Skeletal muscle tissue (tissue), 3 donors: ENCODE measurements at regions not wholly inside any gene's neighbourhood (a gene's known extent, or its start where the extent isn't known, plus 50 kb on each side); places are given as distances from the start of the nearest gene placed in this dataset.
"Not testable (repeated sequence)": the region's sequence is repeated elsewhere in the genome, so short reads cannot be mapped to it uniquely, and the experiment has no call there.

Experiments
- H3K27ac ChIP-seq: one replicate; pipeline ENCODE4 v1.7.0; 2013; ENCODE audit warnings: mild to moderate bottlenecking, low read depth, low read length, inconsistent platforms
- H3K27me3 ChIP-seq, 3 donors: one replicate each; pipeline ENCODE4 v1.7.0; 2013; ENCODE audit warnings: low read length in 3 of 3; ENCODE audit not compliant: control insufficient read depth in 3 of 3, insufficient read depth in 3 of 3
- H3K36me3 ChIP-seq, 3 donors: one replicate each; pipeline ENCODE4 v1.7.0; 2013; ENCODE audit warnings: low read length in 3 of 3; ENCODE audit not compliant: control insufficient read depth in 3 of 3, insufficient read depth in 3 of 3
- H3K4me1 ChIP-seq, 3 donors: one replicate each; pipeline ENCODE4 v1.7.0; 2013; ENCODE audit warnings: low read length in 3 of 3, mild to moderate bottlenecking in 3 of 3; ENCODE audit not compliant: control insufficient read depth in 3 of 3, insufficient read depth in 3 of 3
- H3K4me3 ChIP-seq, 3 donors: one replicate each; pipeline ENCODE4 v1.7.0; 2013; ENCODE audit warnings: low read length in 3 of 3
- H3K9ac ChIP-seq, 3 donors: one replicate each; pipeline ENCODE4 v1.7.0; 2013; ENCODE audit warnings: low read length in 3 of 3, mild to moderate bottlenecking in 3 of 3, moderate library complexity in 2 of 3, low read depth in 1 of 3
- H3K9me3 ChIP-seq, 3 donors: one replicate each; pipeline ENCODE4 v1.7.0; 2013; ENCODE audit warnings: low read length in 3 of 3; ENCODE audit not compliant: control insufficient read depth in 3 of 3
- donor health status: Osteomylitis.

DNA sequence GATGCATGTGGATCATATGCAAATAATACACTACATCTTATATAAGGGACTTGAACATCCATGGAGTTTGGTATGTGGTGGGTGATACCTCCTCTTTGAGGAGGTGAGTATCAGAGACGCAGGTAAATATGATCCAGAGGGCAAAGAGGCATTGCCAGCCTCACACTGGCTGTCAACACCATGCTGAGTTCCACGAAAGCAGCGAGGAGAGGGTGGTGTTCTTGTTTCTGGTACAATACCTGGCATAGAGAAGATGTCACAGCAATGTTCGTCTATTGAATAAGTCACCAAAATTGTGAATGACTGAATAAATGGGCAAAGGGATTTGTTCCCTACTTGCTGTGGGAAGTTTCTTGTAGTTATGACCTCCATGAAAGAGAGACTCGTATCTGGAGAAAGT is 182.2 kb downstream of the SNRPN start:
- Histone ChIP-seq H3K4me3 (no peak overlapping the region), H3K9ac (no peak overlapping the region), H3K9me3 (peaks cover 0 to 2% (median 0%) of the 10 kb centered on the region in 3 donors), H3K27me3 (no peaks in the 10 kb centered on the region), H3K4me1 (no peaks in the 10 kb centered on the region), H3K27ac (no peak overlapping the region), H3K36me3 (no peaks in the 10 kb centered on the region)

DNA sequence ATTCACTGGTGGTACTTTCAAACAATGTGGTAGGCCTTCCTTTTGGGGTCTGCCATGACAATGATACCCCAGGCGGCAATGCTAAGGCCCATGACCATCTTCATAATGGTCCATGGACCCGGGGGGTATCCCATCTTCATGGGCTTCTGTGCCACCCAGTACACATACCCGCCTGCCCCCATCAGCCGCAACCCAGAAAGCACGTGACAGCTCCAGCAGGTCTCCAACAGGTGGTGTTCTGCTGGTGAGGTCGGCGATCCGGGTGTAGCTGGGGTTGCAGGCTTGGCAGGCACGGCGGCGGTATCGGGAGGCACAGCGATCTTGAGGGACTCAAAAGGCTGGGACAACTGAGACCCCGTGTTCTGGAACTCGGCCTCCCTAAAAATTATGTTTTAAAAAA is 214.5 kb downstream of the SNRPN start:
- H3K9me3 ChIP-seq: peaks cover 0 to 11% (median 11%) of the 10 kb centered on the region in 3 donors
- peaks cover 0 to 4% (median 0%) of the 10 kb centered on the region in 3 donors for H3K36me3 ChIP-seq
- H3K4me1 ChIP-seq: no peaks in the 10 kb centered on the region
- H3K4me3 ChIP-seq: no peak overlapping the region
- H3K9ac ChIP-seq: no peak overlapping the region
- H3K27me3 ChIP-seq: no peaks in the 10 kb centered on the region
- H3K27ac ChIP-seq: no peak overlapping the region

DNA sequence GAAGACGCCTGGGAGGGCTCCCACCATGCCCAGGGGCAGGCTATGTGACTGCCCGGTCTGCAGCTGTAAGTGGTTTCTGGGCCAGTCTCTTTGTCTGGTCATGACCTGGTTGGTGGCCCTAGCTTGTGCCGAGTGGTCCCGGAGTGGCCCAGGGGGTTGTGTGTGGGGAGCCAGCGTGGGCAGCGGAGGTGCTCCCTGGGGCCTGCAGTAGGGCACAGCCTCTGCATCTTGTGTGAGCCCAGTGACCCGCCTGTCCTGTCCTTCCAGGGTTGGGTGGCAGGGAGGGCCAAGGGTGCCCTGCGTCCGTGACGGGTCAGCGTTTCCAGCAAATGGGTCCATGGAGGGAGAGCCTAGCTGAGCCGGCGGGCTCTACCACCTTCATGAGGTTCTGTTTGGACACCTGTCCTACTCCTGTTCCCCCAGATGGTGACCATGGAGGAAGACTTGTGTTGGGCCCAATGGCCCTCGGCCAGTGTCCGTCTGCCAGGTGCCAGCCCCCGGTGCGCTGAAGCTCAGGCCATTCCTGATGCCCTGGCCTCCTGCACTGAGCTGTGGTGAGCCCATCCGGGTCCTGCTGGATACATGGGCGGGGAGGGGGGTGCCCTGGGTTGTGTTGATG is 215.4 kb downstream of the SNRPN start:
- H3K36me3 ChIP-seq: peaks cover 0 to 4% (median 0%) of the 10 kb centered on the region in 3 donors
- no peak overlapping the region for H3K4me3 ChIP-seq
- H3K27me3 ChIP-seq: no peaks in the 10 kb centered on the region
- no peak overlapping the region for H3K27ac ChIP-seq
- H3K4me1 ChIP-seq: no peaks in the 10 kb centered on the region
- peaks cover 0 to 14% (median 11%) of the 10 kb centered on the region in 3 donors for H3K9me3 ChIP-seq
- H3K9ac ChIP-seq: no peak overlapping the region

DNA sequence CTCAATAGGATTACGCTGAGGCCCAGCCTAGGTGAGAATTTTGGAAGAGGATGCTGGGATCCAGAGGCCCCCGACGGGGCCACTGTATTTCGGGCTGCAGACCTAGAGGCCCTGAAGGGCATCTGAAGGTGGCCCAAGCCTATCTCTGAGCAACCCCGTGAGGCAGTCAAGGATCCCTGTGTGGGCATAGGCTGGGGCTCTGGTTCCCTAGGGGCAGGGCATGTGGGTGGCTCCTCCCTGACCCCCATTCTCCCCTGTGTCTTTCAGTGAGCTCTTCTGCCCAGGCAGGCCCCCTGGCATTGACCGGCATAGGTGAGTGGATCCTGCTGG is 216.0 kb downstream of the SNRPN start:
- Histone ChIP-seq H3K27ac (no peak overlapping the region), H3K27me3 (no peaks in the 10 kb centered on the region), H3K9ac (no peak overlapping the region), H3K4me3 (no peak overlapping the region), H3K4me1 (no peaks in the 10 kb centered on the region), H3K36me3 (peaks cover 0 to 4% (median 0%) of the 10 kb centered on the region in 3 donors), H3K9me3 (peaks cover 0 to 14% (median 14%) of the 10 kb centered on the region in 3 donors)

DNA sequence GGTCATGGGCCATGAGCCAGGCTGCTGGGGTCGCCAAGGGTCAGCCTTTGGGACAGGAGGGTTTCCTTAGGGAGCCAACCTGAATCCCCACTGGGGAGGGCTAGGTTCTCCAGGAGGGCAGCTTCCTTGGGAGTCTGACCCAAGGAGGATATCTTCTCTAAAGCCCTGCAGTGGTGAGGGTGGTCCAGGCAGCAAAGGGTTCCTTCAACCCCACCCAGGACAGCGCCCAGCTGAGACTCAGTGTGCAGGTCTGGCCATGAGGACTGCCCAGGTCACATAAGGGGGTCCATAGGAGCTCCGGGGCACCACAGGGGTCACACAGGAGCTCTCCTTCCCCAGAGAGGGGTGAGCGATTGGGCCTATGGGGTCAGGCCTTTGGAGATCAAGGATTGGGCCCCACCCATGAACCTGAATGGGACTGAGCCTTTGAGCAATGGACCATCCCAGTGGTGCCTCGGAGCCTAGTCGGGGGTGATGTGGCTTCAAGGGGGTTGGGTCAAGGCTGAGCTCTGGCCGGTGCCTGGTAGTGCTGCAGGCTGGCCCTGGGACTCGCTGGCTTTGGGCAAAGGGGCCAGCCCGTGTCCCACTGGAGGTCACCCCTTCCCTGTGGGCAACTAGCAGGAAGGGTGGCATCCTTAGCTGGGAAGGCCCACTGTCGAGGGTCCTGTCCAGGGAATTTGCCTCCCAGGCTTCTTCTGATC is 216.5 kb downstream of the SNRPN start:
- Histone ChIP-seq H3K9me3 (peaks cover 0 to 16% (median 14%) of the 10 kb centered on the region in 3 donors), H3K27ac (no peak overlapping the region)

DNA sequence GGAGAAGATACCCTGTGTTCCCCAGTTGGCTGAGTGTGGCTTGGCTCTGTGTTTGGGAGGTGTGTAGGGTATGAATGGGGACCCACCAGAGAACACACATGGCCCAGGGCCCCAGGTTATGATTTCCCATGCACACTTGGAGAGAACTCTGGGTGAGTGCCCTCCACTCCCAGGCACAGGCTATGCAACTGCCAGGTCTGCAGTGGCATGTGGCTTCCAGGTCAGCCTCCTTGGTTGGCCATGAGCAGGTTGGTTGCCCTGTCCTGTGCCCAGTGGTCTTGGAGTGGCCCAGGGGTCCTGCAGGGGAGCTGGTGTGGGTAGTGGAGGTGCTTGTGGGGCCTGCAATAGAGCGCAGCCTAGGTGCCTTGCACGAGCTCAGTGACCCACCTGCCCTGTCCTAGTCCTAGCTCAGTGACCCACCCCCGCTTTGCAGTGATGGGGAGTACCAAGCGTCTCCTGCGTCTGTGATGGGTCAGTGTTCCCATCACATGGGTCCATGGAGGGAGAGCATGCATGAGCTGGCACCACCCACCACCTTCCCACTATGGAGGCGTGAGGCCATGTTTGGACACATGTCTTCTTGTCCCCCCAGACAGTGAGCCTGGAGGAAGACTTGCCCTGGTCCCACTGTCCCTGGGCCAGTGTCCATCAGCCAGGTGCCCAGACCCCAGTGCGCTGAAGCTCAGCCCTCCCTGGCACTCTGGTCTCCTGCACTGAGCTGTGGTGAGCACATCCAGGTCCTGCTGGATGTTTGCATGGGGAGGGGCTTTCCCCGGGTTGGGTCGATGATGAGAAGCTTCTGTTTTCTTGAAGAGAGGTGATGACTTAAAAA is 217.3 kb downstream of the SNRPN start:
- no peak overlapping the region for H3K27ac ChIP-seq
- peaks cover 0 to 19% (median 14%) of the 10 kb centered on the region in 3 donors for H3K9me3 ChIP-seq
- peaks cover 0 to 4% (median 0%) of the 10 kb centered on the region in 3 donors for H3K36me3 ChIP-seq
- no peak overlapping the region for H3K4me3 ChIP-seq
- H3K9ac ChIP-seq: no peak overlapping the region
- no peaks in the 10 kb centered on the region for H3K4me1 ChIP-seq
- H3K27me3 ChIP-seq: no peaks in the 10 kb centered on the region

More for the DNA sequence above, 216.5 kb downstream of the SNRPN start:
- no peak overlapping the region for H3K4me3 ChIP-seq
- H3K4me1 ChIP-seq: no peaks in the 10 kb centered on the region
- peaks cover 0 to 4% (median 0%) of the 10 kb centered on the region in 3 donors for H3K36me3 ChIP-seq
- H3K9ac ChIP-seq: no peak overlapping the region
- no peaks in the 10 kb centered on the region for H3K27me3 ChIP-seq

DNA sequence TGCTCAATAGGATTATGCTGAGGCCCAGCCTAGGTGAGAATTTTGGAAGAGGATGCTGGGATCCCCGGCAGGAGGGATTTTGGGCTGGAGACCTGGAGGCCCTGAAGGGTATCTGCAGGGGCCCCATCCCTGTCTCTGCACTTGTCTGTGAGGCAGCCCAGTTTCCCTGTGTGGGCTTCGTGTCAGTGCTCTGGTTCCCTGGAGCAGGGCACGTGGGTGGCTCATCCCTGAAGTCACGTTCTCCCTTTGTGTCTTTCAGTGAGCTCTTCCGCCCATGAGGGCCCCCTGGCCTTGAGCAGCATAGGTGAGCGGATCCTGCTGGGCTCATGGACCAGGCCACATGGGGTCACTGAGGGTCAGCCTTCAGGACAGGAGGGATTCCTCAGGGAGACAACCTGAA is 217.9 kb downstream of the SNRPN start:
- Histone ChIP-seq H3K4me3 (no peak overlapping the region), H3K9me3 (peaks cover 0 to 22% (median 14%) of the 10 kb centered on the region in 3 donors), H3K36me3 (peaks cover 0 to 4% (median 0%) of the 10 kb centered on the region in 3 donors), H3K27me3 (no peaks in the 10 kb centered on the region), H3K9ac (no peak overlapping the region), H3K4me1 (no peaks in the 10 kb centered on the region), H3K27ac (no peak overlapping the region)

DNA sequence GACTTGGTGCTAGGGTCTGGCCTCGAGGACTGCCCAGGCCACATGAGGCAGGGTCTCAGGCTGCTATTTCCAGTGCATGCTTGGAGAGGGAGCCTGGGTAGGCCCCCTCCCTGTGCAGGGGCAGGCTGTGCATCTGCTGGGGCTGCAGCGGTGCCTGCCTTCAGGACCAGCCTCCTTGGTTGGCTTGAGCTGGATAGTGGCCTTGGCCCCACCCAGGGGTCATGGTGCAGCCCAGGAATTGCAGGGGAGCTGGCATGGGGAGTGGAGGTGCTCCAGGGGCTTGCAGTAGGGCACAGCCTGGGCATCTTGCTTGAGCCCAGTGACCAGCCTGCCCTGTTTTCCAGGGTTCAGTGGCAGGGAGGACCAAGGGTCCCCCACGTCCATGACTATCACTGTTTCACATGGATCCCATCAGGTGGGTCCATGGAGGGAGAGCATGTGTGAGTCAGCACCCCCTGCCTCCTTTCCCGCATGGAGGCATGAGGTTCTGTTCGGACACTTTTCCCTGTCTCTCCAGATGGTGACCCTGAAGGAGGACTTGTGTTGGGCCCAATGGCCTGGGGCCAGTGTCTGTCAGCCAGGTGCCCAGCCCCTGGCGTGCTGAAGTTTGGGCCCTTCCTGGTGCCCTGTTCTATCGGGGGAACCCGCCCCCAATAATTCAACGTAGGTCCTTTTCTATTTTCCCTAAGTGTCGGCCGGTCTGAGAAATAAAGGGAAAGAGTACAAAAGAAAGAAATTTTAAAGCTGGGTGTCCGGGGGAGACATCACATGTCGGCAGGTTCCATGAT is 218.6 kb downstream of the SNRPN start:
- Histone ChIP-seq H3K4me1 (no peaks in the 10 kb centered on the region), H3K4me3 (no peak overlapping the region), H3K36me3 (peaks cover 0 to 4% (median 0%) of the 10 kb centered on the region in 3 donors), H3K9me3 (peaks cover 0 to 22% (median 14%) of the 10 kb centered on the region in 3 donors), H3K27me3 (no peaks in the 10 kb centered on the region), H3K9ac (no peak overlapping the region), H3K27ac (no peak overlapping the region)

DNA sequence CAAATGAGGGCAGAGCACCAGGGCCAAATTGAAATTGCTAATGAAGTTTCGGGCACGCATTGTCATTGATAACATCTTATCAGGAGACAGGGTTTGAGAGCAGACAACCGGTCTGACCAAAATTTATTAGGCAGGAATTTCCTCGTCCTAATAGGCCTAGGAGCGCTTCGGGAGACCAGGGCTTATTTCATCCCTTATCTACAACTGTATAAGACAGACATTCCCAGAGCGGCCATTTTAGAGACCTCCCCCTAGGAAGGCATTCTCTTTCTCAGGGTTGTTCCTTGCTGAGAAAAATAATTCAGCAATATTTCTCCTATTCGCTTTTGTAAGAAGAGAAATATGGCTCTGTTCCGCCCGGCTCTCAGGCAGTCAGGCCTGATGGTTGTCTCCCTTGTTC is 219.4 kb downstream of the SNRPN start:
- H3K36me3 ChIP-seq, H3K4me1 ChIP-seq, H3K9ac ChIP-seq, H3K4me3 ChIP-seq, H3K27me3 ChIP-seq, H3K27ac ChIP-seq: not testable (repeated sequence)
- H3K9me3 ChIP-seq: peaks cover 0 to 22% (median 14%) of the 10 kb centered on the region in 3 donors
